ENCODE measurements at regions not wholly inside any gene's neighbourhood (a gene's known extent, or its start where the extent isn't known, plus 50 kb on each side); places are given as distances from the start of the nearest gene placed in this dataset.

- no peak overlapping the region for H3K4me3 ChIP-seq (ENCODE audit: low read depth, low read length)
- DNase-seq (ENCODE audit: low read depth): no peak
- TF ChIP-seq CTCF (IDR thresholded peaks at IDR 0.05; ENCODE audit: insufficient read depth, low read depth, low read length, missing control alignments): no peak
Observed at GRCh38 chr16:86375851-86376250, 134.5 kb upstream of the FOXF1 start.

GRCh38 chr16:86376837-86377236, 133.5 kb upstream of the FOXF1 start:
- TF ChIP-seq CTCF (IDR thresholded peaks at IDR 0.05; ENCODE audit: insufficient read depth, low read depth, low read length, missing control alignments): no peak
- H3K4me3 ChIP-seq (ENCODE audit: low read depth, low read length): no peak overlapping the region
- no peak for DNase-seq (ENCODE audit: low read depth)

GRCh38 chr16:86377251-86378022, 132.9 kb upstream of the FOXF1 start:
- H3K4me3 ChIP-seq (ENCODE audit: low read depth, low read length): no peak overlapping the region
- no peak for TF ChIP-seq CTCF (IDR thresholded peaks at IDR 0.05; ENCODE audit: insufficient read depth, low read depth, low read length, missing control alignments)
- DNase-seq (ENCODE audit: low read depth): no peak

- DNase-seq (ENCODE audit: low read depth): no peak
- no peak overlapping the region for H3K4me3 ChIP-seq (ENCODE audit: low read depth, low read length)
- no peak for TF ChIP-seq CTCF (IDR thresholded peaks at IDR 0.05; ENCODE audit: insufficient read depth, low read depth, low read length, missing control alignments)
Observed at GRCh38 chr16:86378128-86378527, 132.2 kb upstream of the FOXF1 start.

- no peak for DNase-seq (ENCODE audit: low read depth)
- TF ChIP-seq CTCF (IDR thresholded peaks at IDR 0.05; ENCODE audit: insufficient read depth, low read depth, low read length, missing control alignments): no peak
Observed at GRCh38 chr16:86378831-86379504, 131.4 kb upstream of the FOXF1 start.

GRCh38 chr16:86379505-86379846, 130.9 kb upstream of the FOXF1 start:
- H3K4me3 ChIP-seq (ENCODE audit: low read depth, low read length): no peak overlapping the region
- TF ChIP-seq CTCF (IDR thresholded peaks at IDR 0.05; ENCODE audit: insufficient read depth, low read depth, low read length, missing control alignments): no peak
- no peak for DNase-seq (ENCODE audit: low read depth)

More at GRCh38 chr16:86378831-86379504, 131.4 kb upstream of the FOXF1 start:
- no peak overlapping the region for H3K4me3 ChIP-seq (ENCODE audit: low read depth, low read length)
